ENCODE measurements at regions not wholly inside any gene's neighbourhood (a gene's known extent, or its start where the extent isn't known, plus 50 kb on each side); places are given as distances from the start of the nearest gene placed in this dataset.

DNA sequence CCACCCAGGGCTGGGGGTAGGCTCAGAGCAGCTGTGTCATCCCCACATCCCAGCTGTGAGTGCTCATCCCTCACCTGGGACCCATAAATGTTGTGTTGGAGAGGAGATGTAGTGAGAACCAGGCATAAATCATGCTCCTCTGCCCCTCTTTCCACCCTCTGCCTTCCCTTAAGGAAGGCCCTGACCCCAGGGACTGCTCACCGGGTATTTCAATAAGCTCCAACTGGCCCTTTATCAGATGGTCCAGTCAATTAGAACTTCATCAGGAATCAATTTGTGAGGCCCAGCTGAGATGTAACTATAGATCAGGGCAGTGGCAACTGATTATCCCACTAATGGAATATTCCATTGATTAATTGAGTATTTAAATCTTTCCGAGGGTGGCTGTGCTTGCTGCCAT lies 50.8 kb upstream of the NTRK3 start:
- Mint-ChIP-seq H3K36me3 (ENCODE audit: insufficient read depth, unreplicated experiment) (no peaks in the 10 kb centered on the region), H3K27me3 (ENCODE audit: unreplicated experiment) (peaks cover 20% of the 10 kb centered on the region)
- no TSS peak for BruUV-seq (replicated peaks)

More for the DNA sequence above, 50.8 kb upstream of the NTRK3 start:
- no peak for DNase-seq
- TF ChIP-seq, protein P1, sequence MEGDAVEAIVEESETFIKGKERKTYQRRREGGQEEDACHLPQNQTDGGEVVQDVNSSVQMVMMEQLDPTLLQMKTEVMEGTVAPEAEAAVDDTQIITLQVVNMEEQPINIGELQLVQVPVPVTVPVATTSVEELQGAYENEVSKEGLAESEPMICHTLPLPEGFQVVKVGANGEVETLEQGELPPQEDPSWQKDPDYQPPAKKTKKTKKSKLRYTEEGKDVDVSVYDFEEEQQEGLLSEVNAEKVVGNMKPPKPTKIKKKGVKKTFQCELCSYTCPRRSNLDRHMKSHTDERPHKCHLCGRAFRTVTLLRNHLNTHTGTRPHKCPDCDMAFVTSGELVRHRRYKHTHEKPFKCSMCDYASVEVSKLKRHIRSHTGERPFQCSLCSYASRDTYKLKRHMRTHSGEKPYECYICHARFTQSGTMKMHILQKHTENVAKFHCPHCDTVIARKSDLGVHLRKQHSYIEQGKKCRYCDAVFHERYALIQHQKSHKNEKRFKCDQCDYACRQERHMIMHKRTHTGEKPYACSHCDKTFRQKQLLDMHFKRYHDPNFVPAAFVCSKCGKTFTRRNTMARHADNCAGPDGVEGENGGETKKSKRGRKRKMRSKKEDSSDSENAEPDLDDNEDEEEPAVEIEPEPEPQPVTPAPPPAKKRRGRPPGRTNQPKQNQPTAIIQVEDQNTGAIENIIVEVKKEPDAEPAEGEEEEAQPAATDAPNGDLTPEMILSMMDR (IDR thresholded peaks at IDR 0.05; ENCODE audit: unreplicated experiment): no peak
- CTCF ChIA-PET: interaction anchor here (0.9 kb wide), 1 partner anchor 16 kb away, joined by 3 read pairs; no protein-coding TSS in a partner anchor
- H3K4me3 Mint-ChIP-seq (ENCODE audit: low read depth, unreplicated experiment): no peak overlapping the region
- H3K9me3 Mint-ChIP-seq (ENCODE audit: low read depth, unreplicated experiment): no peaks in the 10 kb centered on the region
- H3K27ac Mint-ChIP-seq (ENCODE audit: unreplicated experiment): no peak overlapping the region
- H3K4me1 Mint-ChIP-seq (ENCODE audit: low read depth, unreplicated experiment): no peaks in the 10 kb centered on the region
- intact Hi-C loops (cut with micrococcal nuclease; ENCODE audit: unreplicated experiment): no loop called here
